ENCODE measurements at regions not wholly inside any gene's neighbourhood (a gene's known extent, or its start where the extent isn't known, plus 50 kb on each side); places are given as distances from the start of the nearest gene placed in this dataset.

DNA sequence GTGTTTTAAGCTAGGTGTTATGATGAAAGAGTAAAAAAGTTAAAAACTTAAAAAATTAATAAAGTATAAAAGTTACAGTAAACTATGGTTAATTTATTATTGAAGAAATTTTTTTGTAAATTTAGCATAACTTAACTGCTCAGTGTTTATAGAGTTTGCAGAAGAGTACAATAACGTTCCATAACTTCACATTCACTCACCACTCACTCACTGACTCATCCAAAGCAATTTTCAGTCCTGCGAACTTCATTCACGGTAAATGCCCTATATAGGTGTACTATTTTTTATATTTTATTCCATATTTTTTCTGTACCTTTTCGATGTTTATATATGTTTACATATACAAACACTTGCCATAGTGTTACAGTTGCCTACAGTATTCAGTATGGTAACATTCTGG lies 694.8 kb upstream of the SLC39A10 start (continued):
- TF ChIP-seq, protein P1, sequence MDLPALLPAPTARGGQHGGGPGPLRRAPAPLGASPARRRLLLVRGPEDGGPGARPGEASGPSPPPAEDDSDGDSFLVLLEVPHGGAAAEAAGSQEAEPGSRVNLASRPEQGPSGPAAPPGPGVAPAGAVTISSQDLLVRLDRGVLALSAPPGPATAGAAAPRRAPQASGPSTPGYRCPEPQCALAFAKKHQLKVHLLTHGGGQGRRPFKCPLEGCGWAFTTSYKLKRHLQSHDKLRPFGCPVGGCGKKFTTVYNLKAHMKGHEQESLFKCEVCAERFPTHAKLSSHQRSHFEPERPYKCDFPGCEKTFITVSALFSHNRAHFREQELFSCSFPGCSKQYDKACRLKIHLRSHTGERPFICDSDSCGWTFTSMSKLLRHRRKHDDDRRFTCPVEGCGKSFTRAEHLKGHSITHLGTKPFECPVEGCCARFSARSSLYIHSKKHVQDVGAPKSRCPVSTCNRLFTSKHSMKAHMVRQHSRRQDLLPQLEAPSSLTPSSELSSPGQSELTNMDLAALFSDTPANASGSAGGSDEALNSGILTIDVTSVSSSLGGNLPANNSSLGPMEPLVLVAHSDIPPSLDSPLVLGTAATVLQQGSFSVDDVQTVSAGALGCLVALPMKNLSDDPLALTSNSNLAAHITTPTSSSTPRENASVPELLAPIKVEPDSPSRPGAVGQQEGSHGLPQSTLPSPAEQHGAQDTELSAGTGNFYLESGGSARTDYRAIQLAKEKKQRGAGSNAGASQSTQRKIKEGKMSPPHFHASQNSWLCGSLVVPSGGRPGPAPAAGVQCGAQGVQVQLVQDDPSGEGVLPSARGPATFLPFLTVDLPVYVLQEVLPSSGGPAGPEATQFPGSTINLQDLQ (CRISPR knock-in tag; IDR thresholded peaks at IDR 0.05) = no peak
- TF ChIP-seq ZNF124 (CRISPR knock-in tag; IDR thresholded peaks at IDR 0.05) = no peak

DNA sequence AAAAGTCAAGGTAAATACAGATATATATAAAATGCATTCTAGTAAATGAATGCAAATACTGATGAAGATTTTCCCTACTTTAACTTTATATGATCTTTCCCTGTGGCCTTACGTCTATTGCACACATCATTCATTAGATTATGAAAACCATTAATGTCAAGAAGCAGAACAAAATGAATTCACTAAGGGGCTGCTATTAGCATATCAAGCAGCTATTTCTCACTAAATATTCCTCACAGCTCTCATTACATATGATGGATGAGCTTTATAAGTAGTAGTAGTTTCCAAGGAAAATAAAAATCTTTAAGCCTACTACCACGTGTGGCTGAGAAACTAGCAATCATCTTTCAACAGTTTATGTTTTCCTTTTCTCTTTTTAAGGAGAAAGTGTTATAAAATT lies 702.8 kb upstream of the SLC39A10 start:
- no peaks in the 10 kb centered on the region for H3K4me1 ChIP-seq (ENCODE audit: insufficient read depth, low read length)
- in situ Hi-C loops (cut with HindIII; ENCODE audit: extremely low pct_ligation_motif_present, low pct_unique_long_range_greater_than_20kb) (no loop called here), intact Hi-C loops (cut with micrococcal nuclease; ENCODE audit: unreplicated experiment) (no loop called here)
- TF ChIP-seq, protein P2, sequence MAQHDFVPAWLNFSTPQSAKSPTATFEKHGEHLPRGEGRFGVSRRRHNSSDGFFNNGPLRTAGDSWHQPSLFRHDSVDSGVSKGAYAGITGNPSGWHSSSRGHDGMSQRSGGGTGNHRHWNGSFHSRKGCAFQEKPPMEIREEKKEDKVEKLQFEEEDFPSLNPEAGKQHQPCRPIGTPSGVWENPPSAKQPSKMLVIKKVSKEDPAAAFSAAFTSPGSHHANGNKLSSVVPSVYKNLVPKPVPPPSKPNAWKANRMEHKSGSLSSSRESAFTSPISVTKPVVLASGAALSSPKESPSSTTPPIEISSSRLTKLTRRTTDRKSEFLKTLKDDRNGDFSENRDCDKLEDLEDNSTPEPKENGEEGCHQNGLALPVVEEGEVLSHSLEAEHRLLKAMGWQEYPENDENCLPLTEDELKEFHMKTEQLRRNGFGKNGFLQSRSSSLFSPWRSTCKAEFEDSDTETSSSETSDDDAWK (CRISPR knock-in tag; IDR thresholded peaks at IDR 0.05) = no peak
- TF ChIP-seq RARA (CRISPR knock-in tag; IDR thresholded peaks at IDR 0.05) = no peak
- TF ChIP-seq, protein P3, sequence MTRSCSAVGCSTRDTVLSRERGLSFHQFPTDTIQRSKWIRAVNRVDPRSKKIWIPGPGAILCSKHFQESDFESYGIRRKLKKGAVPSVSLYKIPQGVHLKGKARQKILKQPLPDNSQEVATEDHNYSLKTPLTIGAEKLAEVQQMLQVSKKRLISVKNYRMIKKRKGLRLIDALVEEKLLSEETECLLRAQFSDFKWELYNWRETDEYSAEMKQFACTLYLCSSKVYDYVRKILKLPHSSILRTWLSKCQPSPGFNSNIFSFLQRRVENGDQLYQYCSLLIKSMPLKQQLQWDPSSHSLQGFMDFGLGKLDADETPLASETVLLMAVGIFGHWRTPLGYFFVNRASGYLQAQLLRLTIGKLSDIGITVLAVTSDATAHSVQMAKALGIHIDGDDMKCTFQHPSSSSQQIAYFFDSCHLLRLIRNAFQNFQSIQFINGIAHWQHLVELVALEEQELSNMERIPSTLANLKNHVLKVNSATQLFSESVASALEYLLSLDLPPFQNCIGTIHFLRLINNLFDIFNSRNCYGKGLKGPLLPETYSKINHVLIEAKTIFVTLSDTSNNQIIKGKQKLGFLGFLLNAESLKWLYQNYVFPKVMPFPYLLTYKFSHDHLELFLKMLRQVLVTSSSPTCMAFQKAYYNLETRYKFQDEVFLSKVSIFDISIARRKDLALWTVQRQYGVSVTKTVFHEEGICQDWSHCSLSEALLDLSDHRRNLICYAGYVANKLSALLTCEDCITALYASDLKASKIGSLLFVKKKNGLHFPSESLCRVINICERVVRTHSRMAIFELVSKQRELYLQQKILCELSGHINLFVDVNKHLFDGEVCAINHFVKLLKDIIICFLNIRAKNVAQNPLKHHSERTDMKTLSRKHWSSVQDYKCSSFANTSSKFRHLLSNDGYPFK (CRISPR knock-in tag; IDR thresholded peaks at IDR 0.05; ENCODE audit: borderline replicate concordance) = no peak
- no peak for TF ChIP-seq ZNF569 (CRISPR knock-in tag; IDR thresholded peaks at IDR 0.05; ENCODE audit: borderline replicate concordance)
- TF ChIP-seq, protein P4, sequence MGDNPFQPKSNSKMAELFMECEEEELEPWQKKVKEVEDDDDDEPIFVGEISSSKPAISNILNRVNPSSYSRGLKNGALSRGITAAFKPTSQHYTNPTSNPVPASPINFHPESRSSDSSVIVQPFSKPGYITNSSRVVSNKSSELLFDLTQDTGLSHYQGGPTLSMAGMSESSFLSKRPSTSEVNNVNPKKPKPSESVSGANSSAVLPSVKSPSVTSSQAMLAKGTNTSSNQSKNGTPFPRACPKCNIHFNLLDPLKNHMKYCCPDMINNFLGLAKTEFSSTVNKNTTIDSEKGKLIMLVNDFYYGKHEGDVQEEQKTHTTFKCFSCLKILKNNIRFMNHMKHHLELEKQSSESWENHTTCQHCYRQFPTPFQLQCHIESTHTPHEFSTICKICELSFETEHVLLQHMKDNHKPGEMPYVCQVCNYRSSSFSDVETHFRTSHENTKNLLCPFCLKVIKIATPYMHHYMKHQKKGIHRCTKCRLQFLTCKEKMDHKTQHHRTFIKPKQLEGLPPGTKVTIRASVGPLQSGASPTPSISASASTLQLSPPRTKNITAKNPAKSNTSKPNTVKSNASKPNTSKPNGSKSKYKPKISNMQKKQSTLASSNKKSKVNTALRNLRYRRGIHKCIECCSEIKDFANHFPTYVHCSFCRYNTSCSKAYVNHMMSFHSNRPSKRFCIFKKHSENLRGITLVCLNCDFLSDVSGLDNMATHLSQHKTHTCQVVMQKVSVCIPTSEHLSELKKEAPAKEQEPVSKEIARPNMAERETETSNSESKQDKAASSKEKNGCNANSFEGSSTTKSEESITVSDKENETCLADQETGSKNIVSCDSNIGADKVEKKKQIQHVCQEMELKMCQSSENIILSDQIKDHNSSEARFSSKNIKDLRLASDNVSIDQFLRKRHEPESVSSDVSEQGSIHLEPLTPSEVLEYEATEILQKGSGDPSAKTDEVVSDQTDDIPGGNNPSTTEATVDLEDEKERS (CRISPR knock-in tag; IDR thresholded peaks at IDR 0.05) = no peak
- TF ChIP-seq HHEX (CRISPR knock-in tag; IDR thresholded peaks at IDR 0.05) = no peak
- TF ChIP-seq, protein P5, sequence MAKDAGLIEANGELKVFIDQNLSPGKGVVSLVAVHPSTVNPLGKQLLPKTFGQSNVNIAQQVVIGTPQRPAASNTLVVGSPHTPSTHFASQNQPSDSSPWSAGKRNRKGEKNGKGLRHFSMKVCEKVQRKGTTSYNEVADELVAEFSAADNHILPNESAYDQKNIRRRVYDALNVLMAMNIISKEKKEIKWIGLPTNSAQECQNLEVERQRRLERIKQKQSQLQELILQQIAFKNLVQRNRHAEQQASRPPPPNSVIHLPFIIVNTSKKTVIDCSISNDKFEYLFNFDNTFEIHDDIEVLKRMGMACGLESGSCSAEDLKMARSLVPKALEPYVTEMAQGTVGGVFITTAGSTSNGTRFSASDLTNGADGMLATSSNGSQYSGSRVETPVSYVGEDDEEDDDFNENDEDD (CRISPR knock-in tag; IDR thresholded peaks at IDR 0.05; ENCODE audit: borderline replicate concordance) = no peak
- TF ChIP-seq SRSF4 (IDR thresholded peaks at IDR 0.05; ENCODE audit: low read depth, low read length, poor library complexity, severe bottlenecking) = no peak
- no peak for TF ChIP-seq TAF1 (CRISPR knock-in tag; IDR thresholded peaks at IDR 0.05)
- H3K4me3 ChIP-seq (replicated peaks in 1 of 3; ENCODE audit: insufficient read depth in 1 of 3, low read depth in 2 of 3, low read length in 3 of 3) = no peak overlapping the region
- H3K9ac ChIP-seq (ENCODE audit: insufficient read depth, low read depth, low read length) = no peak overlapping the region
- no peaks in the 10 kb centered on the region for H3K27me3 ChIP-seq (ENCODE audit: control insufficient read depth in 1 of 2, insufficient read depth in 2 of 2, low read length in 2 of 2)
- no peak for FAIRE-seq
- ChIA-PET POLR2A (no interaction called here), CTCF (ENCODE audit: low intra/inter-chr PET ratio, low total read pairs) (no interaction called here)
- BruUV-seq (replicated peaks) = no TSS peak
- H3K9me3 ChIP-seq (ENCODE audit: low read length) = peaks cover 23% of the 10 kb centered on the region; the same call in 1 of the 2 replicates
- no peak overlapping the region for H3K4me2 ChIP-seq (ENCODE audit: low read depth, low read length)
- WGBS (ENCODE audit: low lambda C conversion rate) = 22% methylated on average over 2 of the region's 2 CpGs
- DNase-seq (ENCODE audit: low spot score) = no peak
- H3K79me2 ChIP-seq (ENCODE audit: insufficient read depth, low read length) = no peaks in the 10 kb centered on the region
- ATAC-seq = no peak
- no peaks in the 10 kb centered on the region for H3K36me3 ChIP-seq (replicated peaks in 1 of 2; ENCODE audit: control insufficient read depth in 1 of 2, insufficient read depth in 2 of 2, low read length in 2 of 2)
- no peaks in the 10 kb centered on the region for H4K20me1 ChIP-seq (ENCODE audit: insufficient read depth, low read length)
- H2AFZ ChIP-seq (ENCODE audit: low read length) = no peak overlapping the region
- no peak overlapping the region for H3K27ac ChIP-seq (ENCODE audit: extremely low read length, insufficient read depth, low read length)
